B cell (primary cell): ENCODE measurements at regions not wholly inside any gene's neighbourhood (a gene's known extent, or its start where the extent isn't known, plus 50 kb on each side); places are given as distances from the start of the nearest gene placed in this dataset.

ENCODE experiments used
- EZH2 ChIP-seq: IDR thresholded peaks from 2 replicates; pipeline ENCODE4 v1.6.1; 2012; ENCODE audit warnings: borderline replicate concordance, low read depth, mild to moderate bottlenecking, moderate library complexity, low read length; ENCODE audit not compliant: insufficient read depth, poor library complexity, severe bottlenecking
- TF ChIP-seq, protein P1 (sequence below): fragments of 200-600 bp; IDR thresholded peaks from one replicate; pipeline ENCODE4 v1.8.0; 2022; ENCODE audit warnings: antibody characterized with exemption, mild to moderate bottlenecking

DNA sequence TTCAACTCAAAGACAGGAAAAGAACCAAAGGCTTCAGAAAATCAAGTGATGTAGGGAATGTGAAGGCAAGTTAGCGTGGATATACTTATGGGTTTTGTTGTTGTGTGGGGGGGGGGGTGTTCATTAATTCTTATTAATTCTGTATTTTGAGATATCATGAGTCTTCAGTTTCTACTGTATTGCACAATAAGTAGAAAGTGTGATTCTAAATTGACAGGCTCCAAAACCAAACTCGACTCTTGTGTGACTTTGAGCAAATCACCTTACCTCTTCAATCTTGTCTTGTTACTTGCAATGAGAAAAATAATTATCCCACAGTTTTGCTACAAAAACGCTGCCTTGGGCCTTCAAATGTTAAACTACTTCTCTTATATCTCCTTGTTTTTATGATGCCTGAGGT, 453.9 kb upstream of the GOT2 start:
- TF ChIP-seq, protein P1, sequence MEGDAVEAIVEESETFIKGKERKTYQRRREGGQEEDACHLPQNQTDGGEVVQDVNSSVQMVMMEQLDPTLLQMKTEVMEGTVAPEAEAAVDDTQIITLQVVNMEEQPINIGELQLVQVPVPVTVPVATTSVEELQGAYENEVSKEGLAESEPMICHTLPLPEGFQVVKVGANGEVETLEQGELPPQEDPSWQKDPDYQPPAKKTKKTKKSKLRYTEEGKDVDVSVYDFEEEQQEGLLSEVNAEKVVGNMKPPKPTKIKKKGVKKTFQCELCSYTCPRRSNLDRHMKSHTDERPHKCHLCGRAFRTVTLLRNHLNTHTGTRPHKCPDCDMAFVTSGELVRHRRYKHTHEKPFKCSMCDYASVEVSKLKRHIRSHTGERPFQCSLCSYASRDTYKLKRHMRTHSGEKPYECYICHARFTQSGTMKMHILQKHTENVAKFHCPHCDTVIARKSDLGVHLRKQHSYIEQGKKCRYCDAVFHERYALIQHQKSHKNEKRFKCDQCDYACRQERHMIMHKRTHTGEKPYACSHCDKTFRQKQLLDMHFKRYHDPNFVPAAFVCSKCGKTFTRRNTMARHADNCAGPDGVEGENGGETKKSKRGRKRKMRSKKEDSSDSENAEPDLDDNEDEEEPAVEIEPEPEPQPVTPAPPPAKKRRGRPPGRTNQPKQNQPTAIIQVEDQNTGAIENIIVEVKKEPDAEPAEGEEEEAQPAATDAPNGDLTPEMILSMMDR = no peak
- TF ChIP-seq EZH2 = no peak
